Activated naive CD4-positive, alpha-beta T cell treated with anti-CD3 and anti-CD28 coated beads, Interleukin-2, amount 10 ng/mL, durations not matched to agents 7 days and 5 days (primary cell): ENCODE measurements at regions not wholly inside any gene's neighbourhood (a gene's known extent, or its start where the extent isn't known, plus 50 kb on each side); places are given as distances from the start of the nearest gene placed in this dataset.

Experiments
- CTCF ChIA-PET: fragments of 350-600 bp; sonication (Branson Sonifier 250); formaldehyde crosslinking; loops from one replicate; lab custom pipeline; 2021; ENCODE audit warnings: antibody characterized with exemption; lab: Charles Lee
- DNase-seq: peaks from one replicate; pipeline ENCODE4 v3.0.0-alpha.2; 2020
- H3K27ac Mint-ChIP-seq: one replicate; pipeline ENCODE4 v1.8.0; 2021; ENCODE audit warnings: mild to moderate bottlenecking, moderate library complexity, mixed read lengths
- H3K27me3 Mint-ChIP-seq: one replicate; pipeline ENCODE4 v1.8.0; 2021; ENCODE audit warnings: mild to moderate bottlenecking, mixed read lengths
- H3K36me3 Mint-ChIP-seq: one replicate; pipeline ENCODE4 v1.8.0; 2021; ENCODE audit warnings: mixed read lengths
- H3K4me1 Mint-ChIP-seq: one replicate; pipeline ENCODE4 v1.8.0; 2021; ENCODE audit warnings: mixed read lengths
- H3K4me3 Mint-ChIP-seq: one replicate; pipeline ENCODE4 v1.8.0; 2021; ENCODE audit warnings: mild to moderate bottlenecking, moderate library complexity, mixed read lengths
- H3K9me3 Mint-ChIP-seq: one replicate; pipeline ENCODE4 v1.8.0; 2021; ENCODE audit warnings: mixed read lengths

- H3K36me3 Mint-ChIP-seq: no peaks in the 10 kb centered on the region
- CTCF ChIA-PET: no interaction called here
- H3K4me1 Mint-ChIP-seq: no peaks in the 10 kb centered on the region
- H3K4me3 Mint-ChIP-seq: no peak overlapping the region
- no peaks in the 10 kb centered on the region for H3K27me3 Mint-ChIP-seq
- no peak for DNase-seq
- peaks cover 16% of the 10 kb centered on the region for H3K9me3 Mint-ChIP-seq
- H3K27ac Mint-ChIP-seq: no peak overlapping the region
These were observed 278.7 kb downstream of the NPR3 start for GRCh38 chr5:32989815-32990214.

DNA sequence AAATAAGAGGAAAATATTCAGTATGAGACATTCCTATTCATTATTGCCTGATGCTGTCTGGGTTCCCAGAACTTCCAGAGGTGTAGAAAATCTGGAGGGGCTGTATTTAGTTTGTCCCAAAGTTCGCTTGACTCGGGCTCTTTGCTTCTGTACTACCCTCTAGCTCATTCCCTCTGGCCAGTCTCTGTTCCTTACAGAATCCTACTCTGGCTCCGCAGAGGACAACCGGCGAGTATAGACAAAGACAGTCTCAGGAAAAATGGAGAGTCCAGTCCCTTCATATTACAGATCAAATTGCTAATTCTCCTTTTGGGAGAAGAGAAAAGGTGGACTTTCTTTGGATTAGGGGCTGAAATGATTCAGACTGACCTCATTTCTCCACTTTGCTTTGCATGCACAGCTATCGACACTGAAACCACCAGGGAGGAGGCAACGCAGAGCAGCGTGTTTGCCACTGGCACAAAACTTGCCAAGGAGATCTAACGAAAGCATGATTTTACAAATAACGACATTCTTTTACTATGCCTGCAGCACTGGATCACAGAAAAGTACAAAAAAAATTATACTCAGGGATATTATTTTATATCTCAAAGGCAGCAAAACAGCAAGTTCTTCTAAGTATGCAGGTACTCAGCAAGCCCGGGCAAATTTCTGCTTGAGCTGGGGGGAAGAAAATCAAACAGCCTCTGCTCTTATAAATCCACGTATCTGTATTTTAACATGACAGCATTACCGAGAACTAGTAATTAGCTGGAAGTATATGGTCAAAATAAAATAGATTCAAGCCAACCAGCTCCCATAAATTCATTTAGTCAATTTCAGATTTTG, 279.7 kb downstream of the NPR3 start:
- H3K27ac Mint-ChIP-seq: no peak overlapping the region
- H3K4me1 Mint-ChIP-seq: no peaks in the 10 kb centered on the region
- H3K4me3 Mint-ChIP-seq: no peak overlapping the region
- DNase-seq: no peak
- no peaks in the 10 kb centered on the region for H3K27me3 Mint-ChIP-seq
- CTCF ChIA-PET: no interaction called here
- peaks cover 16% of the 10 kb centered on the region for H3K9me3 Mint-ChIP-seq
- no peaks in the 10 kb centered on the region for H3K36me3 Mint-ChIP-seq

GRCh38 chr5:32991421-32991815, 280.3 kb downstream of the NPR3 start:
- no peak for DNase-seq
- H3K4me1 Mint-ChIP-seq: no peaks in the 10 kb centered on the region
- no peaks in the 10 kb centered on the region for H3K36me3 Mint-ChIP-seq
- peaks cover 13% of the 10 kb centered on the region for H3K9me3 Mint-ChIP-seq
- H3K27me3 Mint-ChIP-seq: no peaks in the 10 kb centered on the region
- no peak overlapping the region for H3K27ac Mint-ChIP-seq
- H3K4me3 Mint-ChIP-seq: no peak overlapping the region
- CTCF ChIA-PET: no interaction called here

GRCh38 chr5:32996336-32996735, 285.2 kb downstream of the NPR3 start:
- Mint-ChIP-seq H3K4me1 (no peaks in the 10 kb centered on the region), H3K4me3 (no peak overlapping the region), H3K9me3 (peaks cover 2% of the 10 kb centered on the region), H3K27me3 (no peaks in the 10 kb centered on the region), H3K36me3 (no peaks in the 10 kb centered on the region), H3K27ac (no peak overlapping the region)
- CTCF ChIA-PET: no interaction called here
- no peak for DNase-seq

DNA sequence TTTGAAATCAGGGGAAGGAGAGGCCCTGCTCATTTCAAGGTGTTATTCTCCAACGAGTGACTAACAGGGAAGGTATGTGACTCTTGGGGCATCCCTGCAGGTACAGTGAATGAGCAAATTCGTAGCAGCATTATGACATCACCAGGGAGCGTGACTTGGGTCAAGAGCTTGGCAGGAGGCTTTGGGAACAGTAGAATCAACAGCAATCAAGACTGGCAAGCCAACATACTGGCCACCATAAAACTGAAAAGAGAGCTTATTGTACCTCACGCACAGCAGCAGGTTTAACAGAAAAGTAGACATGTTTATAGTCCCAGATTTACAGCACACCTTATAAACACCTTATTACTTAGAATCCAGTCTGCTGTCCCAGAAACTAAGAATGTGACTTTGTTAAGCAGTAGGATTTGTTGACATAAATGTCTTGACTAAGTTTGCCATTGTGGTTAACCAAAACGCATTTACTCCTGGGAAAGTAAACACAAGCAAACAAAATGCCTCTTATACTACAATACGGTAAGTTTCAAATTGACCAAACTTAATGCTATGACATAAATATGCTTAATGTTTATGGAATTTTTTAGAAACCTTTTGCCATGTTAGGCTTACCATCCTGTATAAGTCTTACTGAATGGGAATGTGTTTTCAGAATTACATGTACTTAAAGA, 297.8 kb downstream of the NPR3 start:
- no peak for DNase-seq
- H3K4me3 Mint-ChIP-seq: no peak overlapping the region
- no peaks in the 10 kb centered on the region for H3K27me3 Mint-ChIP-seq
- no peak overlapping the region for H3K27ac Mint-ChIP-seq
- H3K9me3 Mint-ChIP-seq: peaks cover 12% of the 10 kb centered on the region
- H3K36me3 Mint-ChIP-seq: no peaks in the 10 kb centered on the region
- no peaks in the 10 kb centered on the region for H3K4me1 Mint-ChIP-seq
- CTCF ChIA-PET: no interaction called here

GRCh38 chr5:33010846-33011245, 299.7 kb downstream of the NPR3 start:
- peaks cover 8% of the 10 kb centered on the region for H3K9me3 Mint-ChIP-seq
- H3K27me3 Mint-ChIP-seq: no peaks in the 10 kb centered on the region
- CTCF ChIA-PET: no interaction called here
- H3K4me3 Mint-ChIP-seq: no peak overlapping the region
- no peaks in the 10 kb centered on the region for H3K36me3 Mint-ChIP-seq
- H3K27ac Mint-ChIP-seq: no peak overlapping the region
- no peak for DNase-seq
- no peaks in the 10 kb centered on the region for H3K4me1 Mint-ChIP-seq

DNA sequence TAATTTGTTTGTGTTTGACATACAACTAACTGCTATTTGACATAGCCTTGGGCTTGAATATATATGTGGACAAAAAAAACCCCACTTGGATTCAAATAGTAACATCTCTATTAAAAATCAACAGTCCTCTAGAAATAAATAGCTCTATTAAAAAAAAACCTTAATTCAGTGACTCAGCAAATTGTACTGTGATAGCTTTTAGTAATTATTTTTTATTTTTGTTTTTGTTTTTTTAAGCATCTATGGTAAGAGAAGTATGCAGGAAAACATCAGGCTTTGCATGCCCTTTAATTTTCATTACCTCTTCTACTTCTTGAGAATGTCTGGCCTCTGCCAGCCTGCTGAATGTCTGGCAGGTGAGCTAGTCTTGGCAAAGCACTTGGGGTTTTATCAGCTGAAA, 300.7 kb downstream of the NPR3 start:
- Mint-ChIP-seq H3K36me3 (no peaks in the 10 kb centered on the region), H3K4me3 (no peak overlapping the region), H3K27me3 (no peaks in the 10 kb centered on the region), H3K4me1 (no peaks in the 10 kb centered on the region), H3K27ac (no peak overlapping the region), H3K9me3 (peaks cover 15% of the 10 kb centered on the region)
- no peak for DNase-seq
- CTCF ChIA-PET: no interaction called here

GRCh38 chr5:33023649-33024048, 312.5 kb downstream of the NPR3 start:
- CTCF ChIA-PET: no interaction called here
- Mint-ChIP-seq H3K27ac (no peak overlapping the region), H3K4me1 (no peaks in the 10 kb centered on the region), H3K9me3 (no peaks in the 10 kb centered on the region), H3K4me3 (no peak overlapping the region), H3K36me3 (no peaks in the 10 kb centered on the region), H3K27me3 (no peaks in the 10 kb centered on the region)
- no peak for DNase-seq

DNA sequence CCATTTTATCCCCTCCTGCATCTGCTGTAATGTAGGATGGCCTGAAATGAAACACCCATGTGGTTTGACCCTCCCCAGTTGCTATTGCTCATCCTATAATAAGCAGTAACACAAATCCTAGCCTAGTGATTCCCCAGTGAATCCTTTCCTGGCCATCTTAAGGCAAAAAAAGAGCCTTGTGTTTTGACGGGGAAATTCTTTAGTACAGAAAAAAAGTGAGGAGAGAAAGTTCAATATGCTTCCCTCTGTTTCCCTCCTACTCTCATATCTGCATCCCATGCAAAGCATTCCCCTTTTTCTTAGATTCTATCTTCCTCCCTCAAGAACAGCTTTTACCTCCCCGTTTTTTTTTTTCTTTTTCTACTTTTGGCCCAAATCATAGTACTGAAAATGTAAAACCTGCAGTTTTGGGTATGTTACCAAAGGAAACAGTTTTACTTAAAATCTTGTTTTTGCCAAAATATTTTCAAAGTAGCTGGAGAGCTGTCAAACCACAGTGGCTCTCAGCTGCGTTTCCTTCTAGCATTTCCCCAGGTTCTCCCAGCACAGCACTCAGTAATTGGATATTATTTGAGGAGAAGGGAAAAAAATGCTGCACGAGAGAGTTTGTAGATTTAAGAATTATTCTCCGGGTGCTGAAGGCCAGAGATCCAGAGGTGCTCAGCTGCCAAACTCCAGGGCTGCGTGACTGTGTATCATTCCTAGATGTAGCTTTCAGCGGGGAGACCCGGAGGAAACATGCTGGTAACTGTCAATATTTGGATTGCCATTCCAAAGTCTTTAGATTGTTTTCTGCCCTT, 321.4 kb downstream of the NPR3 start:
- H3K4me1 Mint-ChIP-seq: no peaks in the 10 kb centered on the region
- peaks cover 2% of the 10 kb centered on the region for H3K9me3 Mint-ChIP-seq
- no peak overlapping the region for H3K4me3 Mint-ChIP-seq
- H3K27me3 Mint-ChIP-seq: no peaks in the 10 kb centered on the region
- no peaks in the 10 kb centered on the region for H3K36me3 Mint-ChIP-seq
- DNase-seq: no peak
- CTCF ChIA-PET: no interaction called here
- H3K27ac Mint-ChIP-seq: no peak overlapping the region

- Mint-ChIP-seq H3K27ac (no peak overlapping the region), H3K27me3 (no peaks in the 10 kb centered on the region), H3K9me3 (peaks cover 2% of the 10 kb centered on the region), H3K36me3 (no peaks in the 10 kb centered on the region), H3K4me1 (no peaks in the 10 kb centered on the region), H3K4me3 (no peak overlapping the region)
- DNase-seq: no peak
- CTCF ChIA-PET: no interaction called here
These were observed 322.4 kb downstream of the NPR3 start for GRCh38 chr5:33033516-33033915.

- no peak for DNase-seq
- Mint-ChIP-seq H3K4me1 (no peaks in the 10 kb centered on the region), H3K27ac (no peak overlapping the region), H3K4me3 (no peak overlapping the region), H3K36me3 (no peaks in the 10 kb centered on the region), H3K27me3 (no peaks in the 10 kb centered on the region), H3K9me3 (peaks cover 2% of the 10 kb centered on the region)
- CTCF ChIA-PET: no interaction called here
These were observed 323.7 kb downstream of the NPR3 start for GRCh38 chr5:33034777-33035176.

DNA sequence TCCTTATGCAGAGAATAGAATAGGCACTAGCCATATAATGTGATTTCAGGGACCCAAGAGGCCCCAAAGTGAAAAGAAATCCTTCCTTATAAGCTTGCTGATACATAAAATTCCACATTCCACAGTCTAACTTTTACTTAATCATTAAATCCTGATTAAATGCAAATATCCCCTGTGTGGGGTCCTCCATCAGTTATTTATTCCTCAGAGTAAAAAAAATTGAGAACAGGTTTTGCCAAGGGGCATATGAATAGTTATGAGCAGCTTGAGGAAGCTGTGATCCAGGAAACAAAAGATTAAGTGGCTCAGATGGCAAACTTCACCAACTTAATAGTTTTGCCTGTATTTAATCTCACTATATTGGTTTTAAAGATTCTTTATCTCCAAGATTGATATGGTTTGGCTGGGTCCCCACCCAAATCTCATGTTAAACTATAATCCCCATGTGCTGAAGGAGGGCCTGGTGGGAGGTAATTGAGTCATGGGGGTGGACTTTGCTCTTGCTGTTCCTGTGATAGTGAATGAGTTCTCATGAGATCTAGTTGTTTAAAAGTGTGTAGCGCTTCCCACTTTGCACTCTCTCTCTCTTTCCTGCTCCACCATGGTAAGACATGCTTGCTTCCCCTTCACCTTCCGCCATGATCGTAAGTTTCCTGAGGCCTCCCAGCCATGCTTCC, 324.9 kb downstream of the NPR3 start:
- Mint-ChIP-seq H3K4me1 (no peaks in the 10 kb centered on the region), H3K36me3 (no peaks in the 10 kb centered on the region), H3K9me3 (peaks cover 6% of the 10 kb centered on the region), H3K27ac (no peak overlapping the region), H3K4me3 (no peak overlapping the region), H3K27me3 (no peaks in the 10 kb centered on the region)
- CTCF ChIA-PET: no interaction called here
- DNase-seq: no peak

DNA sequence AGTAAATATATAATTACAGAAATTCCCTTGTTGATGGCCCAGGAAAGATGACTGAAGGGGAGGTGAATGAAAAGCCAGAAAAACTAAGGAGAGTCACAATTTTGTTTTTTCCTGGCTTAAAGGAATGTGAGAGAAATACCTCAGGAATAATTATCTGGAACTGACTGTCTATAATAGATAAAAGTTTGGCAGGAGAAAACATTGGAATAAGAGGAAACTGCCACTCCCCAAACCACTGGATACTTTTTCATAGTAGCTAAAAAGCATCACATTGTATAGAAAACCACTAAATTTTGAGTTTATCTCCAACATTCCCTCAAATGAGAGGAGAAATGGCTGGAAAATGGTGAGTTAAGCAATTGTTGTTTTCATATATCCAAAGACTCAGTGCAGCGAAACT, 326.0 kb downstream of the NPR3 start:
- CTCF ChIA-PET: no interaction called here
- Mint-ChIP-seq H3K4me1 (no peaks in the 10 kb centered on the region), H3K27me3 (no peaks in the 10 kb centered on the region), H3K27ac (no peak overlapping the region), H3K36me3 (no peaks in the 10 kb centered on the region), H3K4me3 (no peak overlapping the region), H3K9me3 (peaks cover 11% of the 10 kb centered on the region)
- DNase-seq: no peak

DNA sequence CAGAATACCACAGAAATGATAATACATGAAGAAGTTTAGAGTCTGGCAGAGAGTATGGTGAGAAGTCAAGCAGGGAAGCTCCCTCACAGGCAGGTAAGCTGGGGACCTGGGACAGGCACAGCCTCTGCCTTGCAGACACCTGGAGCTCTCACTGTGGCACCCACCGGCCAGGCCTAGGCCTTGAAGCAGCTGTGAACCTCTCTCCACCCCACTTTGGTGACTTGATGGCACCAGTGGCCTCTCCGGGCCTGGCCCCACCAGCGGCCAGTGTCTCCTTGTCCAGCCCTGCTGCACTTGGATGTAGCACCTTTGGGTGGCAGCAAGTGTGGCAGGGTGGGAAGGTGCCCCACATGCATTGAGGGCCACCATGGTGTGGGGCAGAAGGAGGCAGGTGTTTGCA, 330.5 kb downstream of the NPR3 start:
- CTCF ChIA-PET: no interaction called here
- no peaks in the 10 kb centered on the region for H3K27me3 Mint-ChIP-seq
- H3K9me3 Mint-ChIP-seq: peaks cover 9% of the 10 kb centered on the region
- no peak for DNase-seq
- no peaks in the 10 kb centered on the region for H3K36me3 Mint-ChIP-seq
- H3K4me1 Mint-ChIP-seq: no peaks in the 10 kb centered on the region
- H3K4me3 Mint-ChIP-seq: no peak overlapping the region
- H3K27ac Mint-ChIP-seq: no peak overlapping the region
